PFSK-1 (cell line): ENCODE measurements at regions not wholly inside any gene's neighbourhood (a gene's known extent, or its start where the extent isn't known, plus 50 kb on each side); places are given as distances from the start of the nearest gene placed in this dataset.

Source experiments
- FOXP2 ChIP-seq: optimal IDR thresholded peaks from 2 replicates; pipeline ENCODE3; 2011; ENCODE audit warnings: borderline replicate concordance, control low read depth, inconsistent platforms; ENCODE audit not compliant: insufficient read depth; ENCODE audit errors: extremely low read length, extremely low read depth
- POLR2AphosphoS5 ChIP-seq: IDR thresholded peaks from 2 replicates; pipeline ENCODE4 v1.6.1; 2012; ENCODE audit warnings: low read depth, mild to moderate bottlenecking, control low read depth, low read length, moderate library complexity
- REST ChIP-seq, 2 experiments: IDR thresholded peaks; 2 replicates each; pipeline versions ENCODE4 v1.6.1 to v1.8.0; 2011 to 2012; ENCODE audit warnings: low read depth in 2 of 2, low read length in 2 of 2, control low read depth in 1 of 2, inconsistent platforms in 1 of 2, mild to moderate bottlenecking in 1 of 2, moderate library complexity in 1 of 2; ENCODE audit not compliant: insufficient read depth in 1 of 2
- SIN3A ChIP-seq: IDR thresholded peaks from 2 replicates; pipeline ENCODE4 v1.6.1; 2012; ENCODE audit warnings: mild to moderate bottlenecking, low read length, moderate library complexity, borderline replicate concordance; ENCODE audit not compliant: insufficient read depth
- TAF1 ChIP-seq: IDR thresholded peaks from 2 replicates; pipeline ENCODE4 v1.6.1; 2012; ENCODE audit warnings: low read length, control low read depth, borderline replicate concordance; ENCODE audit not compliant: insufficient read depth

GRCh38 chr3:168878655-168879054, 782.9 kb upstream of the GOLIM4 start:
- no peak for TF ChIP-seq FOXP2
- no peak for TF ChIP-seq SIN3A
- TF ChIP-seq REST (IDR thresholded peaks at IDR 0.05; ENCODE audit: insufficient read depth in 1 of 2, low read depth in 2 of 2, low read length in 2 of 2) = no peak
- TF ChIP-seq POLR2AphosphoS5 = no peak
- TF ChIP-seq TAF1 = no peak

- TF ChIP-seq FOXP2 (no peak), REST (IDR thresholded peaks at IDR 0.05; ENCODE audit: insufficient read depth in 1 of 2, low read depth in 2 of 2, low read length in 2 of 2) (no peak), SIN3A (no peak), TAF1 (no peak), POLR2AphosphoS5 (no peak)
Measured at GRCh38 chr3:168877899-168878298, 782.2 kb upstream of the GOLIM4 start.

- TF ChIP-seq FOXP2 (no peak), POLR2AphosphoS5 (no peak), SIN3A (no peak), TAF1 (no peak), REST (IDR thresholded peaks at IDR 0.05; ENCODE audit: insufficient read depth in 1 of 2, low read depth in 2 of 2, low read length in 2 of 2) (no peak)
Measured at GRCh38 chr3:168876346-168877035, 780.8 kb upstream of the GOLIM4 start.

- TF ChIP-seq TAF1 = no peak
- TF ChIP-seq FOXP2 = no peak
- no peak for TF ChIP-seq POLR2AphosphoS5
- TF ChIP-seq SIN3A = no peak
- TF ChIP-seq REST (IDR thresholded peaks at IDR 0.05; ENCODE audit: insufficient read depth in 1 of 2, low read depth in 2 of 2, low read length in 2 of 2) = no peak
Measured at GRCh38 chr3:168872826-168873225, 777.1 kb upstream of the GOLIM4 start.

- no peak for TF ChIP-seq REST (IDR thresholded peaks at IDR 0.05; ENCODE audit: insufficient read depth in 1 of 2, low read depth in 2 of 2, low read length in 2 of 2)
- no peak for TF ChIP-seq POLR2AphosphoS5
- no peak for TF ChIP-seq TAF1
- no peak for TF ChIP-seq FOXP2
- TF ChIP-seq SIN3A = no peak
Measured at GRCh38 chr3:168870892-168871291, 775.2 kb upstream of the GOLIM4 start.
